SK-N-SH (cell line): ENCODE measurements at regions not wholly inside any gene's neighbourhood (a gene's known extent, or its start where the extent isn't known, plus 50 kb on each side); places are given as distances from the start of the nearest gene placed in this dataset.

ENCODE experiments used
- POLR2AphosphoS5 ChIP-seq: IDR thresholded peaks from 2 replicates; pipeline ENCODE4 v1.6.1; 2012; ENCODE audit warnings: low read depth, low read length
- RXRA ChIP-seq: IDR thresholded peaks from 2 replicates; pipeline ENCODE4 v1.4.0; 2012; ENCODE audit warnings: low read depth, mild to moderate bottlenecking, borderline replicate concordance
- YY1 ChIP-seq: IDR thresholded peaks from 2 replicates; pipeline ENCODE4 v1.4.0; 2012; ENCODE audit warnings: low read depth, mild to moderate bottlenecking

- TF ChIP-seq RXRA (no peak), POLR2AphosphoS5 (no peak), YY1 (no peak)
Measured at GRCh38 chr5:82562696-82563240, 284.6 kb upstream of the RPS23 start.
